HG02938 (cell line): ENCODE measurements at regions not wholly inside any gene's neighbourhood (a gene's known extent, or its start where the extent isn't known, plus 50 kb on each side); places are given as distances from the start of the nearest gene placed in this dataset.
"Not testable (repeated sequence)": the region's sequence is repeated elsewhere in the genome, so short reads cannot be mapped to it uniquely, and the experiment has no call there.

Experiments used
- ATAC-seq: cut with Tn5 transposase; IDR thresholded peaks from one replicate; pipeline ENCODE4 v1.9.1; 2021; ENCODE audit warnings: mild to moderate bottlenecking, moderate library complexity; ENCODE audit not compliant: unreplicated experiment

- ATAC-seq: peak; percentile 93
Measured at GRCh38 chr10:118423800-118424442, 81.8 kb upstream of the FAM204A start.

GRCh38 chr10:118422241-118422640 lies 80.1 kb upstream of the FAM204A start:
- ATAC-seq: no peak

- ATAC-seq: not testable (repeated sequence)
Measured at GRCh38 chr10:118420049-118420448, 77.9 kb upstream of the FAM204A start.

GRCh38 chr10:118412932-118413331 lies 70.8 kb upstream of the FAM204A start:
- no peak for ATAC-seq

GRCh38 chr10:118412132-118412760 lies 70.1 kb upstream of the FAM204A start:
- ATAC-seq: no peak

GRCh38 chr10:118409295-118409694 lies 67.2 kb upstream of the FAM204A start:
- no peak for ATAC-seq

- ATAC-seq: no peak
Measured at GRCh38 chr10:118408181-118408580, 66.1 kb upstream of the FAM204A start.

- no peak for ATAC-seq
Measured at GRCh38 chr10:118407777-118408176, 65.7 kb upstream of the FAM204A start.

GRCh38 chr10:118407026-118407425 lies 64.9 kb upstream of the FAM204A start:
- no peak for ATAC-seq

GRCh38 chr10:118405928-118406327 lies 63.8 kb upstream of the FAM204A start:
- ATAC-seq: no peak

GRCh38 chr10:118403967-118404366 lies 61.8 kb upstream of the FAM204A start:
- no peak for ATAC-seq

GRCh38 chr10:118401708-118402193 lies 59.6 kb upstream of the FAM204A start:
- ATAC-seq: no peak

- no peak for ATAC-seq
Measured at GRCh38 chr10:118397391-118397790, 55.3 kb upstream of the FAM204A start.

GRCh38 chr10:118395947-118396346 lies 53.8 kb upstream of the FAM204A start:
- no peak for ATAC-seq

- ATAC-seq: no peak
Measured at GRCh38 chr10:118394301-118395200, 52.4 kb upstream of the FAM204A start.

- no peak for ATAC-seq
Measured at GRCh38 chr10:118392761-118393160, 50.6 kb upstream of the FAM204A start.
